ENCODE measurements at regions not wholly inside any gene's neighbourhood (a gene's known extent, or its start where the extent isn't known, plus 50 kb on each side); places are given as distances from the start of the nearest gene placed in this dataset.
"Not testable (repeated sequence)": the region's sequence is repeated elsewhere in the genome, so short reads cannot be mapped to it uniquely, and the experiment has no call there.

DNA sequence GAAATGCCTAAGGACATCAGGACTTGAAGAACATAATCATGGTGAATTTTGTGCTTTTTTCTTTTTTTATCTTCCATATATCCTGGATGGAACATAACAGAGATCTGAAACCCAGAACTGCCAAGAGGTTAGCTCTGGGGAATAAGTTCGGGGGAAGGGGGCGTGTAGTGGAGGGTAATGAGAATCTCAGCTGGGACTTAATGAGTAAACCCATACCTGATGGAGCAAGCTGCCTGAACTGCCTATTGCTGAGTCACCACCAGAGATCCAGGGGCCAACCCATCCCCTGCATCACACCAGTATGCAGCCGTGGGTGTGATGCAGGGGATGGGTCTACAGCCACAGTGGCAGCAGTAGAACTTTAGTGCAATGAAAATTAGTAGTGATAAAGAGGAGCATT is 267.1 kb downstream of the ZFY start:
- TF ChIP-seq, protein P1, sequence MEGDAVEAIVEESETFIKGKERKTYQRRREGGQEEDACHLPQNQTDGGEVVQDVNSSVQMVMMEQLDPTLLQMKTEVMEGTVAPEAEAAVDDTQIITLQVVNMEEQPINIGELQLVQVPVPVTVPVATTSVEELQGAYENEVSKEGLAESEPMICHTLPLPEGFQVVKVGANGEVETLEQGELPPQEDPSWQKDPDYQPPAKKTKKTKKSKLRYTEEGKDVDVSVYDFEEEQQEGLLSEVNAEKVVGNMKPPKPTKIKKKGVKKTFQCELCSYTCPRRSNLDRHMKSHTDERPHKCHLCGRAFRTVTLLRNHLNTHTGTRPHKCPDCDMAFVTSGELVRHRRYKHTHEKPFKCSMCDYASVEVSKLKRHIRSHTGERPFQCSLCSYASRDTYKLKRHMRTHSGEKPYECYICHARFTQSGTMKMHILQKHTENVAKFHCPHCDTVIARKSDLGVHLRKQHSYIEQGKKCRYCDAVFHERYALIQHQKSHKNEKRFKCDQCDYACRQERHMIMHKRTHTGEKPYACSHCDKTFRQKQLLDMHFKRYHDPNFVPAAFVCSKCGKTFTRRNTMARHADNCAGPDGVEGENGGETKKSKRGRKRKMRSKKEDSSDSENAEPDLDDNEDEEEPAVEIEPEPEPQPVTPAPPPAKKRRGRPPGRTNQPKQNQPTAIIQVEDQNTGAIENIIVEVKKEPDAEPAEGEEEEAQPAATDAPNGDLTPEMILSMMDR (IDR thresholded peaks at IDR 0.05) = not testable (repeated sequence)
- not testable (repeated sequence) for TF ChIP-seq POLR2A (IDR thresholded peaks at IDR 0.05)
